Activated CD8-positive, alpha-beta memory T cell treated with anti-CD3 and anti-CD28 coated beads for 24 hours (primary cell): ENCODE measurements at regions not wholly inside any gene's neighbourhood (a gene's known extent, or its start where the extent isn't known, plus 50 kb on each side); places are given as distances from the start of the nearest gene placed in this dataset.

Source experiments
- DNase-seq: peaks from one replicate; pipeline ENCODE4 v3.0.0-alpha.2; 2020

DNA sequence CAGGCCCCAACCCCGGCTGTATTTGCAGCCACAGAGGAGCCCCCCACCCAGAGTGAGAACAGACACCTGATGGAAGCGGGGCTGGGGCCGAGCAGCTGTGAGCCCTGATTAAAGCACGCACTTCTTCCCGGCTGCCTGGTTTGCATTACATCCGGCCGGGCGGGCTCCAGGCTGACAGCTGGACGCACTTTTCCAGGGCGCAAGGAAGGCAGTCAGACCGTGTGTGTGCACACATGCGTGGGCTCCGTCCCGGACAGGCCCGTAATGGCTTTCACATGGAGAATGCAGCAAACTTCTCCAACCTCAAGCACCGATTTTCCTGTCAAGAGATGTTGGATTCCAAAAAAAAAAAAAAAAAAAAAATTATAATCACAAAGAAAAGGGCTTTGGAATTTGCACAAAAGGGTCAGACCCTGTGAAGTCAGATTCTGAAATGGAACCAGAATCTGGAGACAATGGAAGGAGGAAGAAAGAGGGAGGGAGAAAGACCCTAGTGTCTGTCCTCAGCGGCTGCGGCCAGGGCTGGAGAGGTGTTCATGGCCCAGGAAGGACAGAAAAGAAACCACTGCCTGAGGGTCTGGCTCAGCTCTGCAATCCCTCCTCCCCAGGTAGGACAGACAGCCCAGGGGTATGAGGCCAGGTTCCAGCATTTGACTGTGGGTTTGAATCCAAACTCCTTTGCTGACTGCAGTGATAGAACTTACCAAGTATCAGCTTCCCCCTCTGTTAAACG, 365.5 kb downstream of the MN1 start:
- no peak for DNase-seq

- no peak for DNase-seq
Measured at GRCh38 chr22:27436591-27436990, 365.0 kb downstream of the MN1 start.

- no peak for DNase-seq
Measured at GRCh38 chr22:27437570-27437969, 364.0 kb downstream of the MN1 start.

DNA sequence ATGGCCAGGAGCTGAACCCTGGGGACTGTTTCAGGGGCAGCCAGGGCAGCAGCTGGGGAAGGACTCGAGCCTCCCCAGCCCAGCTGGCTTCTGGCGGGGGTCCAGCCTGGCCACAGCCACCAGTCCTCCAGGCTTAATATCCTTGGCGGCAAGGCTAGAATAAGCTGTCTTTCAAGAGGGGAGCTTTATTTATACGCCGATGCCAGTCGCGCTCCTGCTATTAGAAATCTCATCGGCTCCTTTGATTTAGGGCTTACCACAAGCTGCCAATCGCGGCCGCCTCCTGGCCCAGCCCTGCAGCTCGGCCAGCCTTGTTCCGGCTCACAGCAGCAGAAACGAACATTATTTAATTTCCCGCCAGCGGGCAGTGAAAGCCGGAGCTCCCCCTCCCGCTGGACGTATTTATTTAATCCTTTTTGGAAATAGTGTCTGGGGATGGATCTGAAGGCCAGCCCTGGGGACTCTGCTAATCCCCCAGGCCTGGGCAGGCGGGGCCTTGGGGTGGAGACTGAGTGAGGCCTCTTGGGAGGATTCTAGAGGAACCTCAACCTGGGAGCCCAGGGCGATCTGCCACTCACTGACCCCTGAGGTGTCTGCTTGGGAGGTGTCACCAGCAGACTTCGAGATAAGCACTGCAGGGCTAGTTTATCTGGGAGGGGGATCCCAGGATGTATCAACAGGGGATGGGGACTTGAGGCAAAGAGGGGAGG, 363.1 kb downstream of the MN1 start:
- no peak for DNase-seq

DNA sequence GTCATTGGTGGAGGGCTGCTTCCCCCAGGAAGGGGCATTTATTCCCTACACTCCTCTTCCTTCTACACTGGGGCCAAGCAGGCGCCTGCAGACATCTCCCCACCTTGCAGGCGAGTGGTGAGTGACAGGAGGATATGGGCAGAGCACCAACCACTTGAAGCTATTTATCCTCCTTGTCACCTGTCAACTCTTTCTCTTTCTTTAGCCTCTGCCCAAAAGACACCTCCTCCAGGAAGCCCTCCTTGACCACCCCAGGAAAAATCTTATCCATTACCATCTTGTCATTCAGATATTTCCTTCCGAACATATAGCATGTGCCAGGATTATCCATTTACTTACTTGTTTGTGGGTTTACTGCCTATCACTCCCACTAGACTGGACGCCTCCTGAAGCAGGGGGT, 362.4 kb downstream of the MN1 start:
- no peak for DNase-seq

GRCh38 chr22:27440304-27440865, 361.2 kb downstream of the MN1 start:
- DNase-seq: no peak

GRCh38 chr22:27441706-27442475, 359.7 kb downstream of the MN1 start:
- no peak for DNase-seq

DNA sequence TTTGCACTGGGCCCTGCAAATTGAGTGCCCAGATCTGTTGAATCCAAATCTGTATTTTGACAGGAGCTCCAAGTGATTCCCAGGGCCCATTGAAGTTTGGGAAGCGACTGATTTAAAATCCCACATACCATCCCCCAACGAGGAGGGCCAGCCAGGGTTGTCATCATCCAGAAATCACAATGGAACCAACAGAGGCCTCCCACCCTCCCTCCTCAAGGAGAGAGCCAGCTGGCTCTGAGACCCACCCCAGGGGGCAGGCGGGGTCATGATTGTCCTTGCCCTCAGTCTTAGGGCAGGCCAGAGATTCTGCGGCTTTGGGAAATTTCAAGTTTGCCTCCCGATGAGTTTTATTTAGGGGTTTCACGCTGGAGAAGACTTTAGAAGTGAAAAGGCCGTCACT, 358.2 kb downstream of the MN1 start:
- no peak for DNase-seq

DNA sequence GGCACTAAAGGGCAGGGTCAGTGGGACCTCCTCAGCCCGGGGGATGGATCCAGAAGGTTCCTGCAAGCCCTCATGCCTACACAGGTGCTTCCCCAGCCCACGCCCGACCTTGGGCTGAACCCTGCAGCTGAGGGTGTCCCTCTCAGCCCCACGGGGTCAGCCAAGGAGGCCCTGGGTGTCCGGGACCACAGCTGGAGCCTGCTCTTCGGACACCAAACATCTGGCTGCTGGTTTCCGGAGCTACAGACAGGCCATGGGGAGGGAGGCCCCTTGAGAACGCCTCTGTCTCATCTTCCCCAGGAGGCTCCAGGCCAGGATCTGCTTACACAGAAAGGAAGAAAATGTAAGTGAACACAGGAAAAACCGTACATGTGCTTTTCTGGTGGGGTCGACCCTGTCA, 355.7 kb downstream of the MN1 start:
- DNase-seq: no peak

- DNase-seq: no peak
Measured at GRCh38 chr22:27447289-27447688, 354.3 kb downstream of the MN1 start.

DNA sequence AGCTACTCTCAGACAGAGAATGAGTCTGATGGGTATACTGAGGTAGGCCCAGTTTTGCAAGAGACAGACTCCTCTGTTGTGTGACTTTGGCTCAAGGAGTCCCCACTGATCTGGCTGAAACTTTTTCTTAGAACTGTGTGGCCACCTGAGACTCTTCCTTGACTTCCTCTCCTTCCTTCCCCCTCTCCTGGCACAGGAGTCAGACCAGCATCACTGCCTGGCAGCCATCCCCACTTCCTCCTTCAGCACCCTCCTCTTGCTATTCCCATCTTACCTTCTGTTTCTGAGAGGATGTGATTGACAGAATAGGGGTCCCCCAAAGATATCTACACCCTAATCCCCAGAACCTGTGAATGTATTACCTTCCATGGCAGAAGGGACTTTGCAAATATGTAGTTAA, 351.1 kb downstream of the MN1 start:
- DNase-seq: no peak

DNA sequence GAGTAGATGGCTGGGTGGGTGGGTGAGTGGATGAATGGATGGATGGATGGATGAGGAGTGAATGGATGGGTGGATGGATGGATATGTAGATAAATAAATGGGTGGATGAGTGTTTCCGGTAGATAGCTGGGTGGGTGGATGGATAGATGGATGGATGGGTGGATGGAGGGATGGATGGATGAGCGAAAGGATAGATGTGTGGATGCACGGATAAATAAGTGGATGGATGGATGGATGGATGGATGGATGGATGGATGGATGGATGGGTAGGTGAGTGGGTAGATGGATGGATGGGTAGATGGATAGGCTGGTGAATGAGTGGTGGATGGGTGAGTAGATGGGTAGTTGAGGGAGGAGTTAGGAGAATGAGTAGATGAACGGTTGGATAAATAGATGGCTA, 349.3 kb downstream of the MN1 start:
- DNase-seq: no peak

DNA sequence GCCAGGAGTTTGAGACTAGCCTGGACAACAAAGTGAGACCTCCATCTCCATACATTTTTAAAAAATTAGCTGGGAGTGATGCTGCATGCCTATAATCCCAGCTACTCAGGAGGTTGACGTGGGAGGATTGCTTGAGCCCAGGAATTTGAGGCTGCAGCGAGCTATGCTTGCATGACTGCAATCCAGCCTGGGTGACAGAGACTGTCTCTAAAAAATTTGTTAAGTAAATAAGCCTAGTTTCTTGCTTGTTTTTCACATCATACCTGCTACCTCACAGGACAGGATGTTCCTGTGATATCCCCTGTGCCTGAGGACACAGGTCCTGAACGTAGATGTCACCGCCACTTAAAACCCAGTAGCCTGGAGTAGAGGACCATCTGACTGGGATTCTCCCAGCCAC, 348.6 kb downstream of the MN1 start:
- no peak for DNase-seq

DNA sequence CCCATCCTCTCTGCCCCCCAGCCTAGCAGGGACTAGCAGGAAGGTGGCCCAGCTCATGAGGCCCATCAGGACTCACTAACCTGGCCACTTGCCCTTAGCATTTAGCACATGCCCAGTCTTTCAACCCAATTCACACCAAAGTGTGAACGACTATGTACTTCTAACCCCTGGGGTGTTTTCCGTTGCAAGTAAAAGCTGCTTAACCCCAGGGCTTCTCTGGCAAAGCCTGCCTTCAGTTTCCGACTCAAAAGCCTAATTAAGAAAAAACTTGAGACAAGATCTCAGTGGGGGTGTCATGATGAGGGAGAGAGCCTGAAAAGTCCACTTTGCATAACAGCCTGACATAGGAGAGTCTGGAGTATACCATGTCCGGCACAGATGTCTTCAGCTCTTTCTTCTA, 347.8 kb downstream of the MN1 start:
- no peak for DNase-seq

GRCh38 chr22:27454807-27455450, 346.6 kb downstream of the MN1 start:
- no peak for DNase-seq

DNA sequence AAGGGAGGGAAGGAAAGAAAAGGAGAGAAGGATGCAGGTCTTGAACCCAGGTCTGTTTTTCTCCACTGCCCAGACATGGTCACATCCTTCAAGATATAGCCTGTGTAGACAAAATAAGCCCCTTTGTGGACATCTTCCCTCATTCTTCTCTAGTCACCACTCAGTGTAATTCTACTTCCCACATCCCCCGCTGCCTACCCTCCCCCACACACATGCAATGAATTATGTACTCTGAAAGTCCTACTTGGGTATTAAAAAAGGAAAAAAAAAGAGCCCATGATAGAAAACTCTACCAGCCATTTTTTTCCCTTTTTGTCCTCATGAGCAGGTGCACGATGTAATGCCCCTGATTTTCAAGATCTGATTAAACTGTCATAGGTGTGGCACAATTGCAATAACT, 346.0 kb downstream of the MN1 start:
- no peak for DNase-seq

- no peak for DNase-seq
Measured at GRCh38 chr22:27456696-27457503, 344.7 kb downstream of the MN1 start.

DNA sequence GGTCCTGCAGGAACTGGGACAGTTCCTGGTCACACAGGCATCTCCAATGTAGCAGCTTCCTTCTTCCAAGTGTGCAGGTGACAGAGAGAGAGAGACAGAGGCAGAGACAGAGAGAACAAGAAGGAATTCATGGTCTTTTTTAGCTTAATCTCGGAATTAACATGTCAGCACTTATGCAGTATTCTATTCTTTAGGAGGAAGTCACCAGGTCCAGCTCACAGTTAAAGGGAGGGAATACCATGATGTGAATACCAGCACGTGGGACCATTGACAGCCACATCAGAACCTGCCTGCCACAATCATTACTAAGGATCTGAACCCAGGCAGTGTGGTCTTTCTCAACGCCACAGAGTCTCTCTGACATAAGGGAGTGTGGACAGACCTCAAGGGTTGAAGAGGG, 341.6 kb downstream of the MN1 start:
- no peak for DNase-seq

GRCh38 chr22:27460591-27461347, 340.8 kb downstream of the MN1 start:
- DNase-seq: no peak

GRCh38 chr22:27461470-27461869, 340.1 kb downstream of the MN1 start:
- no peak for DNase-seq

- no peak for DNase-seq
Measured at GRCh38 chr22:27462190-27462589, 339.4 kb downstream of the MN1 start.
